GM12874 (cell line): ENCODE measurements at regions not wholly inside any gene's neighbourhood (a gene's known extent, or its start where the extent isn't known, plus 50 kb on each side); places are given as distances from the start of the nearest gene placed in this dataset.

Source experiments
- TF ChIP-seq, protein P1 (sequence below): IDR thresholded peaks from 2 replicates; pipeline ENCODE4 v1.5.1; 2011; ENCODE audit warnings: low read depth, mild to moderate bottlenecking, control low read depth, low read length, moderate library complexity; ENCODE audit not compliant: insufficient read depth

DNA sequence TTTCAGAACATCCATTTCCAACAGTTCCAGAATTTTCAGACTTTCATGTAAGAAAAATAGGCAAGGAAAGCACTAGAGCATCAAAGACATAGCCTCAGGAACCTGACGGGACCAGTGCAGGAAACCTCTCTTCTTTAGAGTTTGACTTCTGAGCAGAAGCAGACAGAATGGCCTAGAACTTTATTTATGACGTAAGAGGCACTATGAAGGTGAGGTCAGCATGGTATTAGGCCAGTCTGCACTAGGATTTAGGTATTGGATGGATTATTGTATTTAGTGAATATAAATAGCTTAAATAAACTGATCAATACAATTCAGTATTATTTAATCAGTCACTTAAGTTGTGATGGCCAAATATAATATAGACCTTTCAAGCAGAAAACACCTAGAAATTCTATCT lies 117.6 kb downstream of the CYRIA start:
- TF ChIP-seq, protein P1, sequence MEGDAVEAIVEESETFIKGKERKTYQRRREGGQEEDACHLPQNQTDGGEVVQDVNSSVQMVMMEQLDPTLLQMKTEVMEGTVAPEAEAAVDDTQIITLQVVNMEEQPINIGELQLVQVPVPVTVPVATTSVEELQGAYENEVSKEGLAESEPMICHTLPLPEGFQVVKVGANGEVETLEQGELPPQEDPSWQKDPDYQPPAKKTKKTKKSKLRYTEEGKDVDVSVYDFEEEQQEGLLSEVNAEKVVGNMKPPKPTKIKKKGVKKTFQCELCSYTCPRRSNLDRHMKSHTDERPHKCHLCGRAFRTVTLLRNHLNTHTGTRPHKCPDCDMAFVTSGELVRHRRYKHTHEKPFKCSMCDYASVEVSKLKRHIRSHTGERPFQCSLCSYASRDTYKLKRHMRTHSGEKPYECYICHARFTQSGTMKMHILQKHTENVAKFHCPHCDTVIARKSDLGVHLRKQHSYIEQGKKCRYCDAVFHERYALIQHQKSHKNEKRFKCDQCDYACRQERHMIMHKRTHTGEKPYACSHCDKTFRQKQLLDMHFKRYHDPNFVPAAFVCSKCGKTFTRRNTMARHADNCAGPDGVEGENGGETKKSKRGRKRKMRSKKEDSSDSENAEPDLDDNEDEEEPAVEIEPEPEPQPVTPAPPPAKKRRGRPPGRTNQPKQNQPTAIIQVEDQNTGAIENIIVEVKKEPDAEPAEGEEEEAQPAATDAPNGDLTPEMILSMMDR = no peak

DNA sequence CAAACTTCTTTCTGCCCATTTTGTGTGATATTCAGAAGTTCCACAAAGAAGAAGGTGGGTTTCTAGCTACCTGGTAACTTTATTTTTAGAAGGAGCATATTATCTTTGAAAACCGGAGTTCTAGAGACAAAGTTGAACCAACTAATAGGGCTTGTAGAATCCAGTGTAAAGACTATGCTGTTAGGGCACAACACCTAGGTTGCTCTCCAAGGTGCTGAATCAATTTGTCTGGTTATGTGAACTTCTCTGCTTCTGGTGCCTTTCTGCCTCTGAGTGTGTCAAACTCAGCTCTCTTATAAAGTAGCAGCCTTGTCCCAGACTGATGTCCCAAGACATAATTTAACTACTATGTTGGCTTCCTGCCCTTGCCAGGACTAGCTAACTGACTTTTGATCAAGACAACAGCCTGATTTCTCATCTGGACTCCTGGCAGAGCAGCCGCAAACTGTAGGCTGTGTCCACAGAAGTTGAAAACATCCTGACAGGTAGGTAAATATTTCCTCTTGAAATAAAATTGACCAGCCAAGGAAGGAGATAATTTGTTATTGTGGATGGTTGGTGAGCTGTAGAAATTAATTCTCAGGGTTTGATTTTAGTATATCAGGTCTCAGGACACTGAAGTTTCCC lies 119.4 kb downstream of the CYRIA start:
- TF ChIP-seq, protein P1 = no peak

DNA sequence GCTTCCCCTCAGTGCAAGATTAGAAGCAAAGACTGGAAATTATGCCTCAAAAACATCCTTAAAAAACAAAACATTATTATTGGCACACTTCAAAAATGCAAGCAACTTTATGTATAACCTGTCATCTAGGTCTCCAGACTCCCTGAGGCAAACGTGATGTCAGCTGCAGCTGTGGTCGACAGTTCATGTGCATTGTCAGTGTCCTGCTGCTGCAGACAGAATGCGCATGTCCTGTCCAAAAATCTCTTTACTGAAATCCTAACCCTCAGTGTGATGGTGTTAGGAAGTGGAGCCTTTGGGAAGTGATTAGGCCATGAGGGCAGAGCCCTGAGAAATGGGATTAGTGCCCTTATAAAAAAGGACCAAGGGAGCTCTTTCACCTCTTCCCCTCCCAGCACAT lies 126.9 kb downstream of the CYRIA start:
- TF ChIP-seq, protein P1 = no peak

DNA sequence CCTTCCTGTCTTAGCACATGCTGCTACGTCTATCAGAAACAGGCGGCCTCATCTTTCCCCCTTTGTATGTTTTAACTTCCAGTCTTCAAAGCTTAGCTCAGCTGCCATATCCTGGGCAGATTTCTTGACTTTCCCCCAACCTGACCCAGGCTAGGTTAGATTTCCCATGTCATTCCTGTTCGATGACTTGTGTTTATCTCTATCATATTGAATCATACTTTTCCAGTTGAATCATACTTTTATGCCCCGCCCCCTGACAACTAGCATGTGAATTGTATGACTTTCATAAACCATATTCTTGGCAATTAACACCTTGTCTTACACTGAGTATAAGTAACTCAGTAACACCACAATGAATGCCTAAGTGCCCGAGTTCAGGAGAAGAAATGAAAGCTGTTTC lies 128.3 kb downstream of the CYRIA start:
- TF ChIP-seq, protein P1 = no peak

DNA sequence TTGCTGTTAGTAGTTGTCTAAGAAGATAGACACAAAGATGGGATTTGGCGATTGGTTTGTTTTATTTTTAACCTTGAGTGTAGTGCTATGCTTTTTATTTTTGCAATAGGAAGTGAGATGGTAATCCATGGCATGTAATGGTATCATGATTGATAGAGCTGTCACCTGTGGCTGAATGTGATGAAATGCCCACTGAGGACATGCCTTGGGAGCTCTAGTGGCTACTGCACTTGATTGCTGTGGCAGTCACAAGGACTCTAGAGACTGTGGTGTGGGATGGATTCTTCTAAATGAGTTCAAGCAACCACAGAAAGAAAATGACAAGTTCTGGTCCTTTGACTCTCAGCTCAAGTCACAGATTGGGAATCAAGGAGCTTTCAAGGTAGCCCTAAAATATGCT lies 139.4 kb downstream of the CYRIA start:
- TF ChIP-seq, protein P1 = no peak

DNA sequence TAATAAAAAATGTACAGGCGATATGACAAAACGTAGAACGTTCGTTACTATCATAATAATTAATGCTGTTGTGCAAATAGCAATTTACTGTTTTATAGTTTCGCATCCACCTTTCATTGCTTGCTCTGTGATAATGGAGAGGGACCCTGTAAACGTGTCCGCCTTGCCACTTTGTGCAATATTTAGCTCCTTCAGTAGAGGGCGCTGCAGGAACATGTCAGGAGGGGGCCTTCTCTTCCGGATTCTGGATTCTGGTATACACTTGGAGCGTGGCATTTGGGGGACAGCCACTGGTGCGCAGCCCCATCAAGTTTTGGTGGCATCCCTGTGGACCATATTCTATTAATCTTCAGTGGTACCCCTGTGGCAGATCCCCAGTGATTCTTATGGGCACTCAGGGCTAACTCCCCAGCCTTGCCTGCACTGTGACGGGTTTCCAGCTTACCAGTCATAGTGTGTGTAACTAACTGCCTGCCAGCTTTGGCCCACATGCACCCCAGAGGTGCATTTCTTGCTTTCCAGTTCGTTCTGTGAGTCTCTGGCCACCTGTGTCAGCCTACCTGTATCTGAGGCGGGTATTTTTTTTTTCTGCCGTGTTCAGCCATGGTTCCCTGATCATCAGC lies 140.3 kb downstream of the CYRIA start:
- TF ChIP-seq, protein P1 = peak; percentile 58

DNA sequence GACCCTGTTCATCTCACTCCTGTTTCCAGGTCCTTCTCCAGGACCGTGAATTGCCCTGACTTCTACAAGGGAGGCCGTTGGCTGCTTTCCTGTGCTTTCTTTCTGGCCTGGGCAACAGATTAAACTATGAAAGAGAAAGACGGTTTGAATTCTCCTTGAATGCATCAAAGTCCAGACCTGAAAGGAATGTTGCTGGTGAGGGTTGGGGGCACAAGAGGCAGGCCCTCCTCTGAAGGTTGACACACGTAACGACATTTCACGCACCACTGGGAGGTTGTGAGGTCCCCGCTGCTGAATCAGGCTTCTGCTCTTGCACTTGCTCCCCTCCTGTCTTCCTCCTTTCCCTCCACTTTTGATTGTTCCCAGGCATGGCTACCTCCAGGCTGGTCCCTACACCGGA lies 141.9 kb downstream of the CYRIA start:
- TF ChIP-seq, protein P1 = no peak
